ENCODE measurements at regions not wholly inside any gene's neighbourhood (a gene's known extent, or its start where the extent isn't known, plus 50 kb on each side); places are given as distances from the start of the nearest gene placed in this dataset.

DNA sequence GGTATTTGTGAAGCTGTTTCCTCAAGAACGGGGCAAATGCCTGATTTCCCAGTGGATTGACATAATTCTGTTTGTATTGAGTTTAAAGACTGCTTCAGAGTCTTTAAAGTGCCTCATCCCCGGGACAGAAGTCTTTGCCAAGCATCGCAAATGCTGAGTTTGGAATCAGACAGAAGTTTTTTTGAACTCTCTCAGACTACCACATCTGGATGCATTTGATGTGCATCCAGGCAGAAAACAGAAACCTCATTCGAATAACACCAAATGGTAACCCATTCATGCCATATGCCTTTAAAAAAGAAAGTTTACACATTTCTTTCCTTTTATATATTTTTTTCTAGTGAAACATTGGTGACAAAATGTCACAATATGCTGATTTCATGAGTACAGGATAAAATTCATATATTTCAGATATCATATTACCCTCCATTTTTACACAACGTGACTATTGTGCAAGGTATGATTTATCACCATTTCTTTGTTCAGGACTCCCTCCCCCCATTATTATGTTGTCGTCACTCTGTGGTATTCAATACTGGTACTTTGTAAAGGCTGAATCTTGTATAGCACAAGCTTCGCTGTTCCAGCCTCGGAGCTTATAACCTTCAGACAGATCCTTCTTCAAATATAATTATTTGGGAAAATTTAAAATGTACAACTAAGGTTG is 91.1 kb downstream of the ZNF608 start:
- Mint-ChIP-seq H3K36me3 (ENCODE audit: low read depth) (no peaks in the 10 kb centered on the region), H3K4me1 (ENCODE audit: low read depth) (peaks cover 4% of the 10 kb centered on the region), H3K9me3 (no peaks in the 10 kb centered on the region), H3K27me3 (peaks cover 18% of the 10 kb centered on the region), H3K27ac (no peak overlapping the region), H3K4me3 (no peak overlapping the region)
- ATAC-seq = no peak
- CTCF ChIA-PET = no interaction called here
- DNase-seq = no peak
- POLR2A ChIA-PET = no interaction called here
- TF ChIP-seq, protein P1, sequence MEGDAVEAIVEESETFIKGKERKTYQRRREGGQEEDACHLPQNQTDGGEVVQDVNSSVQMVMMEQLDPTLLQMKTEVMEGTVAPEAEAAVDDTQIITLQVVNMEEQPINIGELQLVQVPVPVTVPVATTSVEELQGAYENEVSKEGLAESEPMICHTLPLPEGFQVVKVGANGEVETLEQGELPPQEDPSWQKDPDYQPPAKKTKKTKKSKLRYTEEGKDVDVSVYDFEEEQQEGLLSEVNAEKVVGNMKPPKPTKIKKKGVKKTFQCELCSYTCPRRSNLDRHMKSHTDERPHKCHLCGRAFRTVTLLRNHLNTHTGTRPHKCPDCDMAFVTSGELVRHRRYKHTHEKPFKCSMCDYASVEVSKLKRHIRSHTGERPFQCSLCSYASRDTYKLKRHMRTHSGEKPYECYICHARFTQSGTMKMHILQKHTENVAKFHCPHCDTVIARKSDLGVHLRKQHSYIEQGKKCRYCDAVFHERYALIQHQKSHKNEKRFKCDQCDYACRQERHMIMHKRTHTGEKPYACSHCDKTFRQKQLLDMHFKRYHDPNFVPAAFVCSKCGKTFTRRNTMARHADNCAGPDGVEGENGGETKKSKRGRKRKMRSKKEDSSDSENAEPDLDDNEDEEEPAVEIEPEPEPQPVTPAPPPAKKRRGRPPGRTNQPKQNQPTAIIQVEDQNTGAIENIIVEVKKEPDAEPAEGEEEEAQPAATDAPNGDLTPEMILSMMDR (IDR thresholded peaks at IDR 0.05) = no peak
- intact Hi-C loops (cut with micrococcal nuclease) = no loop called here

DNA sequence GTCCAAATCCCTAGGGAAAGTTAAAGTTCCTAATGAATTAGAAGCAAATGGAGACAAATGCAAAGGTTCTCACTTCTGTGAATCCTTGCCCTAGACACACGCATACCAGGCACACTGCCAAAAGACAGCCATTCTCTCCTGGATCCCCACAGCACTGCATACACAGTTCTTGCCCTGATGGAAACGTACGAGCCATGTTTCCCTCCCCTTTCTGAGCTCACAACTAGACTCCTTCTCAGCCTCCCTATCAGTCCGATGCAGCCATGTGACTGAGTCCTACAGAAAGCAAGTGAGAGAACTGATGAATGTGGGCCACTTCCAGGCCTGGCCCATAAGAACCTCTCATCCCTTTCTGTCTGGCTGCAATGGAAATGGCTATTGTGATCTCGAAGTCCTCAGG is 92.0 kb downstream of the ZNF608 start:
- POLR2A ChIA-PET = no interaction called here
- ATAC-seq (no peak), DNase-seq (no peak)
- Mint-ChIP-seq H3K27ac (no peak overlapping the region), H3K36me3 (ENCODE audit: low read depth) (no peaks in the 10 kb centered on the region), H3K27me3 (peaks cover 19% of the 10 kb centered on the region), H3K4me3 (no peak overlapping the region), H3K4me1 (ENCODE audit: low read depth) (peaks cover 14% of the 10 kb centered on the region), H3K9me3 (no peaks in the 10 kb centered on the region)
- CTCF ChIA-PET = no interaction called here
- intact Hi-C loops (cut with micrococcal nuclease) = no loop called here
- TF ChIP-seq, protein P1 (IDR thresholded peaks at IDR 0.05) = no peak

DNA sequence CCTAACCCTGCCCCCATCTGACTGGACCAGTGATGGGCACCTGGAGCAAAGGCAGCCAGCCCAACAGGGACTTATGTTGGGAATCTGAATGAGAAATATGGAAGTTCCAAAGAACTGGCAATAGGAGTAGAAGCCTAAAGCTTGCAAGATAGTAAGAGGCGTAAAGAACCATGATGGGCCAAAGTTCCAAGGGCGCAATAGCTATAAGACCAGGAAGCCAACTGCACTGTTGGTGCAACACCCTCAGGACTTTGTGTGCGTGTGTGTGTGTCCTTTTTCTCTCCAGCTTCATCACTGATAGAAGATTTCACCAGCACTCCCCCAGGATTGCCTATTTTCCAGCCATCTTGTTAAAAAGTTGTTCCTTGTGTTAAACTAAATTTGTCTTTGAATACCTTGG is 92.8 kb downstream of the ZNF608 start:
- H3K27me3 Mint-ChIP-seq = peaks cover 15% of the 10 kb centered on the region
- H3K9me3 Mint-ChIP-seq = no peaks in the 10 kb centered on the region
- ATAC-seq (no peak), DNase-seq (no peak)
- intact Hi-C loops (cut with micrococcal nuclease) = no loop called here
- H3K4me1 Mint-ChIP-seq (ENCODE audit: low read depth) = peaks cover 20% of the 10 kb centered on the region
- CTCF ChIA-PET = no interaction called here
- POLR2A ChIA-PET = no interaction called here
- TF ChIP-seq, protein P1 (IDR thresholded peaks at IDR 0.05) = no peak
- H3K4me3 Mint-ChIP-seq = no peak overlapping the region
- H3K36me3 Mint-ChIP-seq (ENCODE audit: low read depth) = no peaks in the 10 kb centered on the region
- H3K27ac Mint-ChIP-seq = no peak overlapping the region

DNA sequence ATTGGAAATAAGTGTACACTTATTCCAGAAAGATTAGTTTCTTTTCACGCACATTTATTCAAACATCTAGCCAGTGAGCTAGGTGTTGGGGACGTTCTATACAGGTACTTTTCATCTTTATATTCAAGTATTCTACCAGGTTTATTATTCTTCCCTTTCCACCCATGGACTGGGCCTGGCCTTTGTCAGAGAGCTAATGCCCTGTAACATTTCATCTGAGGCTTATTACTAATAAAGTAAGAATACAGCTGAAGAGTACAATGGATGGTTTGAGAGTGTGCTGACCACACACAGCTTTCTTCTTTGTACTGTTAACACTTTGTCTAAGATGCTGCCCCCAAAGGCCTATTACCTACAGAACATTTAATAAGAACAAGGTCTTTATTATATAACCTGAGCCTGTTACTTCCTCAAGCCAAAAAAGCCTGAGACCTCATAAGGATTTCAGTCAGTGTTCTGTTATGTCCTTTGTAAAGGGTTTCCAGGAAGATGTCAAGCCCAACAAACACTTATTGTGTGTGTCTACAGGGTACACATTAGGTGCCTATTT is 93.5 kb downstream of the ZNF608 start:
- CTCF ChIA-PET = no interaction called here
- no peak for ATAC-seq
- peaks cover 19% of the 10 kb centered on the region for H3K27me3 Mint-ChIP-seq

DNA sequence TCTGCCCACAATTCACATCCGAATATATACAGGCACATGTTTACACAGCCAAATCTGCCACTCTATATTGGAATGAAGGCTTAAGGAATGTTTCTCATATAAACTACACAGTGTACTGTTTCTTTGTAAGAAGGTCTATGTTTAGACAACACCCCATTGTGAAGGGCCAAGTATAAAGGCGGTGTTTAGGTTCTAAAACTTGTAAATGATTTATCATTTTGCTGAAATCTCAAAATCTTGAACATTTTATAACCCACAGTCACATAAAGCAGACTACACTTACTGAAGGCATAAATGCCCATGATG is 94.0 kb downstream of the ZNF608 start:
- Mint-ChIP-seq H3K36me3 (ENCODE audit: low read depth) (no peaks in the 10 kb centered on the region), H3K27me3 (peaks cover 20% of the 10 kb centered on the region), H3K27ac (no peak overlapping the region), H3K9me3 (no peaks in the 10 kb centered on the region), H3K4me3 (no peak overlapping the region), H3K4me1 (ENCODE audit: low read depth) (peaks cover 24% of the 10 kb centered on the region)
- DNase-seq (no peak), ATAC-seq (no peak)
- intact Hi-C loops (cut with micrococcal nuclease) = no loop called here
- TF ChIP-seq, protein P1 (IDR thresholded peaks at IDR 0.05) = no peak
- POLR2A ChIA-PET = no interaction called here
- CTCF ChIA-PET = no interaction called here

More for the DNA sequence above, 93.5 kb downstream of the ZNF608 start:
- intact Hi-C loops (cut with micrococcal nuclease) = no loop called here
- peaks cover 24% of the 10 kb centered on the region for H3K4me1 Mint-ChIP-seq (ENCODE audit: low read depth)
- no peak overlapping the region for H3K4me3 Mint-ChIP-seq
- TF ChIP-seq, protein P1 (IDR thresholded peaks at IDR 0.05) = no peak
- no peak for DNase-seq
- POLR2A ChIA-PET = no interaction called here
- H3K27ac Mint-ChIP-seq = no peak overlapping the region
- no peaks in the 10 kb centered on the region for H3K9me3 Mint-ChIP-seq
- no peaks in the 10 kb centered on the region for H3K36me3 Mint-ChIP-seq (ENCODE audit: low read depth)
